Activated naive CD8-positive, alpha-beta T cell treated with anti-CD3 and anti-CD28 coated beads, Interleukin-2, amount 10 ng/mL, durations not matched to agents 7 days and 5 days (primary cell): ENCODE measurements at regions not wholly inside any gene's neighbourhood (a gene's known extent, or its start where the extent isn't known, plus 50 kb on each side); places are given as distances from the start of the nearest gene placed in this dataset.

Source experiments
- ATAC-seq: fragments of 150-1000 bp; cut with Tn5 transposase; one replicate; pipeline ENCODE4 v1.10.0; 2021; ENCODE audit warnings: low read depth, moderate library complexity
- POLR2A ChIA-PET: fragments of 350-600 bp; sonication (Branson Sonifier 250); formaldehyde crosslinking; loops from one replicate; lab custom pipeline; 2021; ENCODE audit warnings: antibody characterized with exemption; lab: Charles Lee
- DNase-seq: peaks from one replicate; pipeline ENCODE4 v3.0.0; 2021
- H3K27ac Mint-ChIP-seq: one replicate; pipeline ENCODE4 v1.8.0; 2022; ENCODE audit warnings: mild to moderate bottlenecking, mixed read lengths
- H3K27me3 Mint-ChIP-seq: one replicate; pipeline ENCODE4 v1.8.0; 2022; ENCODE audit warnings: mild to moderate bottlenecking, moderate library complexity, mixed read lengths
- H3K36me3 Mint-ChIP-seq: one replicate; pipeline ENCODE4 v1.8.0; 2021; ENCODE audit warnings: mild to moderate bottlenecking, mixed read lengths
- H3K4me1 Mint-ChIP-seq: one replicate; pipeline ENCODE4 v1.8.0; 2021; ENCODE audit warnings: mixed read lengths
- H3K4me3 Mint-ChIP-seq: one replicate; pipeline ENCODE4 v1.8.0; 2022; ENCODE audit warnings: mild to moderate bottlenecking, moderate library complexity, mixed read lengths
- H3K9me3 Mint-ChIP-seq: one replicate; pipeline ENCODE4 v1.8.0; 2021; ENCODE audit warnings: mixed read lengths

DNA sequence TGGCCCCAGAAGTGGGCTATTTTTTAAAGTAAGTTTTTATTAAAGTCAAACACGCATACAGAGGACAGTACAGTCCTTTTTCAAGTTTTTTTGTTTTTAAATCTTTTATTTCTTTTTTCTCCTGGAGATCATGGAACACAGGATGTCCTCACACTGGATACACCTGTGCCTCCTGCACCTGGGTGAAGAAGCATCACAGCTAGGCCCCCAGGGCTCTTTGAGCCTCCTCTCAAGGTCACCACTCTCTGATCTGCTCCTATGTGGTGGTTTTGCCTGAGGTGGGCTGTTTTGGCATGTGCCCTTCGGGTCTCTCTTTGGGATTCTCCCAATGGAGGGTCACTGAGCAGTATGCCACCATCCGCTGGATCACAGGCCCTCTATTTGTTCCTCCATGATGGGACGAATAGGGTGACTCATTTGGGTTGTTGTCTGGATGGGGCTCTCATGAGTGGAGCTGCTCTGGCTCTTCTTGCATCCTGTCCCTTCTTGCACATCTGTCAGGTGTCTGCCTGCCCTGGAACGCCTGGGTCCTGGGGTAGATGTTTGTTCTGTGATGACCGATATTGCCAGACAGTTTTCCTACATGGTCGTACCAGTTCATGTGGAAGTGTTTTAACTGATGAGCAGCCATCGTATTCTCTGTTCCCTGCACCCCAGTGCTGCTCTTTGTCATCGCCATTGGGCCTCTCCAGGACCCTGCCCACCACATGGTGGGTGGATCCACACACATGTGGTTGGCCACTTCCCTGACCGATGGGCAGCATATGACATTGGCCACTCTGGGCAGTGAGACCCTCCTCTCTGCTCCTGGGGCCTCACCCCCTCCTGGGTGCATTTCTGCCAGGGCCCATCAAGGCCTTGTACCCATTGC is 55.2 kb upstream of the MED9 start:
- POLR2A ChIA-PET, result no interaction called here
- Mint-ChIP-seq H3K4me1 (peaks cover 4% of the 10 kb centered on the region), H3K36me3 (no peaks in the 10 kb centered on the region), H3K27ac (no peak overlapping the region), H3K9me3 (peaks cover 4% of the 10 kb centered on the region), H3K27me3 (peaks cover 2% of the 10 kb centered on the region), H3K4me3 (no peak overlapping the region)
- no peak for DNase-seq
- no peak for ATAC-seq

DNA sequence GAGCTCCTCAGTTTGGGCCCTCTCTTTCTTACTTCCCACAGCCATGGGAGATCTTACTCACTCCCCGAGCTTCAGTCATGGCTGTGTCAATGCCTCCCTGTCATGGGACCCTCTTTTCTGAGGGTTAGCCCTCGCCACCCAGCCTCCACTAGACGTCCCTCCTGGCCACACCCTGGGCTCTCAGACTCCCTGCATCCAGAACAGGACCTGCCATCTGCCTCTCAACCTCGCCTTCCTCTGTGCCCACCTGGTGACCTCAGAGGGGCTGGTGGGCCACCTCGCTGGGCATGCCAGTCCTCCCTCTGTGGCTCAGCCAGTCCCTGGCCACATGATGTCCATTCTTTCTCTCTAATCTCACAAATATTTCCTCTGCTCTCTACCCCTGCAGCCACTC is 54.6 kb upstream of the MED9 start:
- Mint-ChIP-seq H3K36me3 (no peaks in the 10 kb centered on the region), H3K4me1 (no peaks in the 10 kb centered on the region), H3K9me3 (peaks cover 3% of the 10 kb centered on the region), H3K27me3 (peaks cover 6% of the 10 kb centered on the region), H3K4me3 (no peak overlapping the region), H3K27ac (no peak overlapping the region)
- DNase-seq (no peak), ATAC-seq (no peak)
- POLR2A ChIA-PET, result no interaction called here

DNA sequence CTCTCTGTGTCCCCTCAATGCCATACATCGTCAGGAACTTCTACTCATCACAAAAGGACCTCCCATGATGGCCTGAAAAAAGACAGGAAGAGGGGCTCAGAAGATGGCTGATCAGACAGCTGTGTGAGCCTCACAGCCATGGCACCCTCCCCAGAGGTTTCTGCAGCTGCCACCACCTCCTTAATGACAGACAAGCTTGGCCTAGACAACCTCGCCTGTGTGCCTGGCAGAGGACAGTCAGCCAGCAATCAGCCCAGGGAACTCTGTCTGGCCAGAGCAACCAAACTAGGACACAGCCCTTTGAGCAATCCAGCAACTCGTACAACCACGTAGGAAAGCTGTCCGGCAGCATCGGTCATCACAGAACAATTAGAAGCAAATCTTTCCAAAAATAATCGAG is 54.2 kb upstream of the MED9 start:
- POLR2A ChIA-PET, result no interaction called here
- no peaks in the 10 kb centered on the region for H3K4me1 Mint-ChIP-seq
- H3K36me3 Mint-ChIP-seq, result no peaks in the 10 kb centered on the region
- no peak for ATAC-seq
- H3K9me3 Mint-ChIP-seq, result peaks cover 3% of the 10 kb centered on the region
- H3K27ac Mint-ChIP-seq, result no peak overlapping the region
- H3K4me3 Mint-ChIP-seq, result no peak overlapping the region
- no peak for DNase-seq
- peaks cover 6% of the 10 kb centered on the region for H3K27me3 Mint-ChIP-seq

DNA sequence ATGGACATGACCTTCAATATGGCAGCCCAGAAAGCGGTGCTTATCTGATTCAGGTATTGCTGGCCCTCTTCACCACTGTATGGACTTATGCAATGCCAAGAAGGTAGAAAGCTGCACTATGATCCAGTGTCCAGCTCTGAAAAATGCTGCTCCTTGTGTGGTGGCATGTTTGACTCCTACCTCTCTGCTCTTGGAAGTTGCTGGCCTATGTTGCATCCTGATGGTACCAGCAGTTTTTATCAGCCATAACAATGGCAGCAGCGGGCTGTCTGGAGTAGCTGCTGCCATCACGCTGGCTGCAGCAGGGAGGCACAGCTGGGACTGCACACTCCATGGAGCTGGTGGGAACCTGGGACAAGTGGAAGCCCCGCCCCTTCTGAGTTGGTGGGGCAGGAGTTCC is 53.1 kb upstream of the MED9 start:
- H3K9me3 Mint-ChIP-seq, result peaks cover 3% of the 10 kb centered on the region
- no peak for DNase-seq
- POLR2A ChIA-PET, result no interaction called here
- no peak for ATAC-seq
- H3K36me3 Mint-ChIP-seq, result no peaks in the 10 kb centered on the region
- H3K27ac Mint-ChIP-seq, result no peak overlapping the region
- H3K4me1 Mint-ChIP-seq, result no peaks in the 10 kb centered on the region
- H3K27me3 Mint-ChIP-seq, result peaks cover 12% of the 10 kb centered on the region
- no peak overlapping the region for H3K4me3 Mint-ChIP-seq

DNA sequence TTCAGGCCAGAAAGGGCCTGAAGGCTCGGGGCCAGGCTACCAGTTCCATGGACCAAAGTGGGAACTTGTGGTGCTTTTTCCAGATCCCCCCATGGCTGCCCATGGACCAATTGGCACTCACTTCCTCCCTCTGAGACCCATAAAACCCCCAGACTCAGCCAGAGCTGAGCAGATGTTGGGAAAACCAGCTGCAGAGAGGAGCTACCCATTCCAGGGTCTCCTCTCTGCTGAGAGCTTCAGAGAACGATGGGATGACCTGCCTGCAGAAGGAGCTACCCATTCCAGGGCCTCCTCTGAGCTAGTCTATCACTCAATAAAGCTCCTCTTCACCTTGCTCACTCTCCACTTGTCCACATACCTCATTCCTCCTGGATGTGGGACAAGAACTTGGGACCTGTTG is 52.2 kb upstream of the MED9 start:
- H3K27ac Mint-ChIP-seq, result no peak overlapping the region
- H3K4me1 Mint-ChIP-seq, result no peaks in the 10 kb centered on the region
- no peak overlapping the region for H3K4me3 Mint-ChIP-seq
- no peak for DNase-seq
- no peaks in the 10 kb centered on the region for H3K36me3 Mint-ChIP-seq
- H3K9me3 Mint-ChIP-seq, result peaks cover 3% of the 10 kb centered on the region
- peaks cover 21% of the 10 kb centered on the region for H3K27me3 Mint-ChIP-seq
- POLR2A ChIA-PET, result no interaction called here
- no peak for ATAC-seq

DNA sequence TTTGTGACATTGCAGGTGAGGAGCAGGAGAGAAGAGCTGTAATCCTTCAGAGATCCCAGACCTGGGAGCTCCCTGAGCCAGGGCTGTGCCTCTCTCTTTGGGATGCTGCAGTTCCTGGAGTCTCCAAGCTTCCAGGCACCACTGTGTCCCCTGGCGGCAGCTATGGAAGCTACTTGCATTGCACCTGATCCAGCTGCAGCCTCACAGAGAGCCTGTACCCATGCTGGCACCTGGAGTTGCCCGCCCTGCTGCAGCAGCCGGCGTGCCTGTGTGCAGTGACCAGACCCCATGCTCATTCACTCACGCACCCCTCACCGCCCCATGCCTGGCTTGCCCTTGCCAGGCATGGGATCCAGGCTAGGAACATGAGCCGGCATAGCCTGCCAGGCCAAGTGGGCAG is 51.8 kb upstream of the MED9 start:
- Mint-ChIP-seq H3K9me3 (peaks cover 7% of the 10 kb centered on the region), H3K27ac (no peak overlapping the region), H3K4me1 (no peaks in the 10 kb centered on the region), H3K4me3 (no peak overlapping the region), H3K27me3 (peaks cover 25% of the 10 kb centered on the region), H3K36me3 (no peaks in the 10 kb centered on the region)
- ATAC-seq, result no peak
- POLR2A ChIA-PET, result no interaction called here
- no peak for DNase-seq

DNA sequence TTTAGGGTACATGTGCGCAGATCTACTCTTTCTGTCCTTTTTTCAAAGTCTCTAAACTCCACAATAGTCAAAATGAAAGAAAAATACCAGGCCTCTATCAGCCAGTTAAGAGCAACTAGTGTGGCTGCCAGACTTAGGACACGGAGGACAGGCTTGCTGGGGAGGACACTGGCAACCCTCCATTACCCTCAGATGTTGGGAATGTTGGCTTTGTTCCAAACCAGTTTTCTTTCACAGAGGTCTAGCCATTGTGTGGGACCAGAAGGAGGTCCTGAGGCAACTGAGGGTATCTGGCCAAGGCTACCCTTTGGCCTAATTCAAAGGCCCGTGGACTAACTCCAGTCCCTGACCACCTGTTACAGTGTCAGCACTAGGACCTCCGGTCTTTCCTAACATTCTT is 51.2 kb upstream of the MED9 start:
- DNase-seq, result no peak
- Mint-ChIP-seq H3K9me3 (peaks cover 7% of the 10 kb centered on the region), H3K36me3 (no peaks in the 10 kb centered on the region), H3K4me1 (no peaks in the 10 kb centered on the region), H3K4me3 (no peak overlapping the region), H3K27me3 (peaks cover 30% of the 10 kb centered on the region), H3K27ac (no peak overlapping the region)
- POLR2A ChIA-PET, result no interaction called here
- ATAC-seq, result no peak

DNA sequence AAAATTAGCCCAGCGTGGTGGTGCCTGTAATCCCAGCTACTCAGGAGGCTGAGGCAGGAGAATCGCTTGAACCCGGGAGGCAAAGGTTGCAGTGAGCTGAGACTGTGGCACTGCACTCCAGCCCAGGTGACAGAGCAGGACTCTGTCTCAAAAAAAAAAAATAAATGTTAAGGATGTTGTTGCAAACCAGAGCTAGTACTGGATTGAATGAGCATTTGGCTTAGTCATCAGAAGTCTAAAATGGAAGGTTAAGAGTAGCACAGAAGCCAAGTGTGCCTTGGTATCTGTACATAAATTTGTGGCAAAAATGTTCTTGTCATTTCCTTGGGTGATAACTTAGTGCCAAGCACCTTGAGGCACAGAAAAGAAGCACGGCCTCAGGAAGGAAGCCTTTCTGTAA is 50.6 kb upstream of the MED9 start:
- DNase-seq, result no peak
- H3K4me1 Mint-ChIP-seq, result no peaks in the 10 kb centered on the region
- peaks cover 7% of the 10 kb centered on the region for H3K9me3 Mint-ChIP-seq
- POLR2A ChIA-PET, result no interaction called here
- H3K4me3 Mint-ChIP-seq, result no peak overlapping the region
- no peaks in the 10 kb centered on the region for H3K36me3 Mint-ChIP-seq
- ATAC-seq, result no peak
- peaks cover 30% of the 10 kb centered on the region for H3K27me3 Mint-ChIP-seq
- H3K27ac Mint-ChIP-seq, result no peak overlapping the region
